BE2C (cell line): ENCODE measurements at regions not wholly inside any gene's neighbourhood (a gene's known extent, or its start where the extent isn't known, plus 50 kb on each side); places are given as distances from the start of the nearest gene placed in this dataset.
"Not testable (repeated sequence)": the region's sequence is repeated elsewhere in the genome, so short reads cannot be mapped to it uniquely, and the experiment has no call there.

Experiments used
- DNase-seq: peaks from one replicate; pipeline ENCODE4 v3.0.0-alpha.2; 2020
- H3K27me3 ChIP-seq: fragments of 250-450 bp; sonication (Bioruptor Pico); 2 replicates; pipeline ENCODE4 v1.5.1; 2020; ENCODE audit warnings: mild to moderate bottlenecking
- H3K36me3 ChIP-seq: fragments of 250-450 bp; sonication (Bioruptor Pico); 2 replicates; pipeline ENCODE4 v1.5.1; 2020; ENCODE audit warnings: mild to moderate bottlenecking
- H3K4me1 ChIP-seq: fragments of 250-450 bp; sonication (Bioruptor Pico); 2 replicates; pipeline ENCODE4 v1.5.1; 2020
- H3K4me3 ChIP-seq: 2 replicates; pipeline ENCODE4 v1.5.1; 2011; ENCODE audit warnings: low read depth, low read length
- H3K9me3 ChIP-seq: fragments of 250-450 bp; sonication (Bioruptor Pico); 2 replicates; pipeline ENCODE4 v1.5.1; 2020
- TF ChIP-seq, protein P1 (sequence below): IDR thresholded peaks from 2 replicates; pipeline ENCODE4 v1.5.1; 2012; ENCODE audit warnings: mild to moderate bottlenecking, low read depth, low read length

- TF ChIP-seq, protein P1, sequence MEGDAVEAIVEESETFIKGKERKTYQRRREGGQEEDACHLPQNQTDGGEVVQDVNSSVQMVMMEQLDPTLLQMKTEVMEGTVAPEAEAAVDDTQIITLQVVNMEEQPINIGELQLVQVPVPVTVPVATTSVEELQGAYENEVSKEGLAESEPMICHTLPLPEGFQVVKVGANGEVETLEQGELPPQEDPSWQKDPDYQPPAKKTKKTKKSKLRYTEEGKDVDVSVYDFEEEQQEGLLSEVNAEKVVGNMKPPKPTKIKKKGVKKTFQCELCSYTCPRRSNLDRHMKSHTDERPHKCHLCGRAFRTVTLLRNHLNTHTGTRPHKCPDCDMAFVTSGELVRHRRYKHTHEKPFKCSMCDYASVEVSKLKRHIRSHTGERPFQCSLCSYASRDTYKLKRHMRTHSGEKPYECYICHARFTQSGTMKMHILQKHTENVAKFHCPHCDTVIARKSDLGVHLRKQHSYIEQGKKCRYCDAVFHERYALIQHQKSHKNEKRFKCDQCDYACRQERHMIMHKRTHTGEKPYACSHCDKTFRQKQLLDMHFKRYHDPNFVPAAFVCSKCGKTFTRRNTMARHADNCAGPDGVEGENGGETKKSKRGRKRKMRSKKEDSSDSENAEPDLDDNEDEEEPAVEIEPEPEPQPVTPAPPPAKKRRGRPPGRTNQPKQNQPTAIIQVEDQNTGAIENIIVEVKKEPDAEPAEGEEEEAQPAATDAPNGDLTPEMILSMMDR: no peak
- Histone ChIP-seq H3K9me3 (no peaks in the 10 kb centered on the region), H3K4me1 (no peaks in the 10 kb centered on the region), H3K4me3 (no peak overlapping the region), H3K27me3 (no peaks in the 10 kb centered on the region), H3K36me3 (no peaks in the 10 kb centered on the region)
- no peak for DNase-seq
Observed at GRCh38 chr9:24820196-24820595, 274.5 kb upstream of the IZUMO3 start.

GRCh38 chr9:24817756-24818155 lies 272.1 kb upstream of the IZUMO3 start:
- TF ChIP-seq, protein P1: no peak
- Histone ChIP-seq H3K4me3 (no peak overlapping the region), H3K9me3 (no peaks in the 10 kb centered on the region), H3K4me1 (no peaks in the 10 kb centered on the region), H3K27me3 (no peaks in the 10 kb centered on the region), H3K36me3 (no peaks in the 10 kb centered on the region)
- no peak for DNase-seq

DNA sequence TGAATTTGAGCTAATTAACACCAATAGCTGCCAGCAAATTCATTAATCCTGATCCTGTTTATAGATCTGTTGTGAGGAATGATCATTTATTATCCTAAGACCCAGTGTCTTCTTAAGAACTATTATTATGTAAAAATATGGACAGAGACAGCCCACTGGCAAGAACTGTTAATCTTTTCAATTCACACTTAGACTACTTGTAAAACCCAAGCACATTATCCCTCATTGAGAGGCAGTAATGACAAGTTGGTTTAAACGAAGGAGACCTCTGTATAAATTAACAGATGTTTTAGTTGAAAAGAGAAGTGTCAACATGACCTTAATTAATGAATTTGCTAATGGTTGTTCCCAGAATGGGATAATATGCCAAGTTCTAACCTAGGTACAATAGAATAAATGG lies 270.3 kb upstream of the IZUMO3 start:
- TF ChIP-seq, protein P1: no peak
- Histone ChIP-seq H3K9me3 (no peaks in the 10 kb centered on the region), H3K4me1 (no peaks in the 10 kb centered on the region), H3K36me3 (no peaks in the 10 kb centered on the region), H3K27me3 (no peaks in the 10 kb centered on the region), H3K4me3 (no peak overlapping the region)
- DNase-seq: no peak

DNA sequence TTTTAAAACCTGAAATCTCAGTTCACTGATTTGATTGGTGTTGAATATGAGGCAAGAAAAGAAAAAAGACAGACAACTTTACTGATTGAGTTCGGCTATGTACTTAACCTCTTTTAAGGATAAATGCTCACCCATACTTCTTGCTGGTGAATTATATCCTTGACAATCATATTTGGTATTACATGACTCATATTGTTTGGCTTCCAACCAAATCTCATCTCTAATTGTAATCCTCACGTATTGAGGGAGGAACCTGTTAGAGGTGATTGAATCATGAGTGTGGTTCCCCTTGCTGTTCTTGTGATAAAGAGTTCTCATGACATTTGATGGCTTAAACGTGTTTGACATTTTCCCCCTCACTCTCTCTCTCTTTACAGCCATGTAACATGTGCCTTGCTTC lies 255.6 kb upstream of the IZUMO3 start:
- DNase-seq: no peak
- Histone ChIP-seq H3K27me3 (no peaks in the 10 kb centered on the region), H3K4me3 (no peak overlapping the region), H3K9me3 (no peaks in the 10 kb centered on the region), H3K4me1 (no peaks in the 10 kb centered on the region), H3K36me3 (no peaks in the 10 kb centered on the region)
- TF ChIP-seq, protein P1: no peak

DNA sequence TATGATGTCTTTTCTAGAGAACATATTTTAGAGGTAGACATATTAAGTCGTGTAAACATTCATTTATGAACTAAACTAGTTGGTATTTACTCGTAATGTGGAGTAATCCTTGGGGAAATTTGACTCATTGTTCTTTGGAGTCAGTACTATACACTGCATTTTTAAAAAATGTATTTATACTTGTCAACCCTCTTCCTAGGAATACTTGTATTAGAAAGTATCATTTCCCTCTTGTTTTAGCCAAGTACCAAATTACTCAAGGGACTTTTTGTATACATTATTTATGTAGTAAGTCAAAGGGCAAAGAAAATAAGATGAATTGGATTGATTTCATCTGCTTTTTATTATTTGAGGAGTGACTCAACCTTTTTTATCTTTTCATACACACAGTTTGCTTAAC lies 248.1 kb upstream of the IZUMO3 start:
- Histone ChIP-seq H3K4me3 (no peak overlapping the region), H3K27me3 (no peaks in the 10 kb centered on the region), H3K4me1 (no peaks in the 10 kb centered on the region), H3K9me3 (no peaks in the 10 kb centered on the region), H3K36me3 (no peaks in the 10 kb centered on the region)
- TF ChIP-seq, protein P1: no peak
- no peak for DNase-seq

DNA sequence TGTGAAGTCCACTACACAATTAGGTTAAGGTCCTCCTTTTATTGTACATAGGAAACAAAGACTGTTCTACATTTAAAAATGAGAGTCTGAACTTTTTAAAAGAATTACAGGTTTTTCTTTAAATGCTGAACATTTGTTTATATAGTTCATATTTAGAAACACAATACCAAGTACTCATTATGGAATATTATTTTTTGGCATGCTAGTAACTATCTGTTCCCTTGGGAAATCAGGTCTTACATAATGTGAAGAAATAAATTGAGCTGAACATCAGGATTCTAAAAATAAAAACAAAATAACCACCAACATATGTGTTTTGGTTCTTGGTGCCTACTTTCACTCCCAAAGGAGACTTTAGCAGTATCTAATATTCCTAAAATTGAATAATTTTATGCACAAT lies 230.5 kb upstream of the IZUMO3 start:
- no peaks in the 10 kb centered on the region for H3K4me1 ChIP-seq
- no peak for DNase-seq
- H3K27me3 ChIP-seq: no peaks in the 10 kb centered on the region
- no peaks in the 10 kb centered on the region for H3K9me3 ChIP-seq
- no peaks in the 10 kb centered on the region for H3K36me3 ChIP-seq
- H3K4me3 ChIP-seq: no peak overlapping the region
- TF ChIP-seq, protein P1: no peak

DNA sequence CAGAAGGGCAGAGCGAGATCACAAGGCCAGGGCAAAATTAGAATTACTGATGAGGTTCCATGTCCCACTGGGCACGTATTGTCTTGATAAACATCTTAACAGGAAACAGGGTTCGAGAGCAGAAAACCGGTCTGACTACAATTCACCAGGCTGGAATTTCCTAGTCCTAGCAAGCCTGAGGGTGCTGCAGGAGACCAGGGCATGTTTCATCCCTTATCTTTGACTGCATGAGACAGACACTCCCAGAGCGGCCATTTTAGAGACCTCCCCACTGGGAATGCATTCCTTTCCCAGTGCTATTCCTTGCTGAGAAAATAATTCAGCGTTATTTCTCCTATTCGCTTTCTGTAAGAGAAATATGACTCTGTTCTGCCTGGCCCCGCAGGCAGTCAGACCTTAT lies 228.5 kb upstream of the IZUMO3 start:
- not testable (repeated sequence) for H3K4me3 ChIP-seq, H3K9me3 ChIP-seq, H3K36me3 ChIP-seq, H3K4me1 ChIP-seq, H3K27me3 ChIP-seq
- DNase-seq: peak; percentile 13
